ENCODE measurements at regions not wholly inside any gene's neighbourhood (a gene's known extent, or its start where the extent isn't known, plus 50 kb on each side); places are given as distances from the start of the nearest gene placed in this dataset.

DNA sequence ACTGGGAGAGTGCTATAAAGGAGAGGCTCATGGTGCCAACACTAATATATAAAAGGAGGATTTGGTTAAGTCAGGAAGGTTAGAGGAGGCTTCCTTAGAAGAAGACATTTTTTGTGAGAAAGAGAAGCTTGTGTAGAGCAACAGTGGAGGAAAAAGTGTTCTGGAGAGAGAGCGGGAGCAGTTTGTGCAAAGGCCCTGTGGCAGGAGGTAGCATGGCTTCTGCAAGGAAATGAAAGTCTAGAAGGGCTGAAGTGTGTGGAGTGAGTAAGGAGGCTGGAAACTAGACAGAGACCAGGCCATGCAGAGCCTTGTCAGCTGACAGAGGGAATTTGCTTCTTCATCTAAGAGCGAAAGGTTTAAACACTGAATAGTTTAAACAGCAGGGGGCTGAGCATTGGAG is 64.4 kb upstream of the ARAP3 start:
- Histone ChIP-seq H3K4me3 (replicated peaks in 1 of 3; ENCODE audit: low read depth in 2 of 3, low read length in 3 of 3) (no peak overlapping the region), H3K36me3 (replicated peaks in 1 of 2; ENCODE audit: control insufficient read depth in 1 of 2, insufficient read depth in 2 of 2, low read length in 2 of 2) (no peaks in the 10 kb centered on the region), H3K79me2 (ENCODE audit: insufficient read depth, low read length) (no peaks in the 10 kb centered on the region), H3K9ac (ENCODE audit: insufficient read depth, low read length, poor library complexity, severe bottlenecking) (no peak overlapping the region), H2AFZ (ENCODE audit: insufficient read depth, low read depth, low read length, poor library complexity, severe bottlenecking) (no peak overlapping the region), H3K27ac (ENCODE audit: low read depth in 1 of 2, low read length in 2 of 2) (no peak overlapping the region), H3K4me1 (ENCODE audit: control insufficient read depth in 1 of 2, insufficient read depth in 2 of 2, low read length in 2 of 2) (no peaks in the 10 kb centered on the region), H4K20me1 (ENCODE audit: insufficient read depth, low read length) (no peaks in the 10 kb centered on the region), H3K4me2 (replicated peaks; ENCODE audit: extremely low read depth, low read length, poor library complexity, severe bottlenecking) (no peak overlapping the region), H3K27me3 (ENCODE audit: control insufficient read depth in 2 of 2, insufficient read depth in 2 of 2, low read length in 2 of 2) (peaks cover 0 to 4% of the 10 kb centered on the region in 2 donors), H3K9me3 (replicated peaks in 1 of 2; ENCODE audit: control insufficient read depth in 1 of 2, insufficient read depth in 1 of 2, low read length in 2 of 2) (no peaks in the 10 kb centered on the region)
- H3K4me3 Mint-ChIP-seq, result no peak overlapping the region
- H3K9me3 Mint-ChIP-seq, result no peaks in the 10 kb centered on the region
- 100% methylated on average over 2 of the region's 2 CpGs for WGBS (ENCODE audit: insufficient coverage)
- peaks cover 10 to 27% (median 19%) of the 10 kb centered on the region in 3 donors for H3K27me3 Mint-ChIP-seq (ENCODE audit: low read depth in 3 of 3)
- intact Hi-C loops (cut with micrococcal nuclease), result no loop called here
- no peaks in the 10 kb centered on the region for H3K4me1 Mint-ChIP-seq
- DNase-seq, result no peak
- no peaks in the 10 kb centered on the region for H3K36me3 Mint-ChIP-seq
- TF ChIP-seq CTCF (IDR thresholded peaks at IDR 0.05), result no peak
- no peak overlapping the region for H3K27ac Mint-ChIP-seq

- DNase-seq, result no peak
- Histone ChIP-seq H2AFZ (ENCODE audit: insufficient read depth, low read depth, low read length, poor library complexity, severe bottlenecking) (no peak overlapping the region), H4K20me1 (ENCODE audit: insufficient read depth, low read length) (no peaks in the 10 kb centered on the region), H3K4me2 (replicated peaks; ENCODE audit: extremely low read depth, low read length, poor library complexity, severe bottlenecking) (no peak overlapping the region), H3K36me3 (replicated peaks in 1 of 2; ENCODE audit: control insufficient read depth in 1 of 2, insufficient read depth in 2 of 2, low read length in 2 of 2) (no peaks in the 10 kb centered on the region), H3K4me1 (ENCODE audit: control insufficient read depth in 1 of 2, insufficient read depth in 2 of 2, low read length in 2 of 2) (no peaks in the 10 kb centered on the region), H3K9ac (ENCODE audit: insufficient read depth, low read length, poor library complexity, severe bottlenecking) (no peak overlapping the region), H3K27ac (ENCODE audit: low read depth in 1 of 2, low read length in 2 of 2) (no peak overlapping the region), H3K79me2 (ENCODE audit: insufficient read depth, low read length) (no peaks in the 10 kb centered on the region), H3K4me3 (replicated peaks in 1 of 3; ENCODE audit: low read depth in 2 of 3, low read length in 3 of 3) (no peak overlapping the region), H3K27me3 (ENCODE audit: control insufficient read depth in 2 of 2, insufficient read depth in 2 of 2, low read length in 2 of 2) (peaks cover 0 to 4% of the 10 kb centered on the region in 2 donors), H3K9me3 (replicated peaks in 1 of 2; ENCODE audit: control insufficient read depth in 1 of 2, insufficient read depth in 1 of 2, low read length in 2 of 2) (no peaks in the 10 kb centered on the region)
- Mint-ChIP-seq H3K27ac (no peak overlapping the region), H3K36me3 (no peaks in the 10 kb centered on the region), H3K4me1 (no peaks in the 10 kb centered on the region), H3K4me3 (no peak overlapping the region), H3K9me3 (no peaks in the 10 kb centered on the region), H3K27me3 (ENCODE audit: low read depth in 3 of 3) (peaks cover 10 to 24% (median 15%) of the 10 kb centered on the region in 3 donors)
- no CpG with 5 or more reads among the region's 3 CpGs for WGBS (ENCODE audit: insufficient coverage)
- intact Hi-C loops (cut with micrococcal nuclease), result no loop called here
- no peak for TF ChIP-seq CTCF (IDR thresholded peaks at IDR 0.05)
These were observed 63.4 kb upstream of the ARAP3 start for GRCh38 chr5:141745390-141745789.

Measured in CD14-positive monocyte (primary cell).